ENCODE measurements at regions not wholly inside any gene's neighbourhood (a gene's known extent, or its start where the extent isn't known, plus 50 kb on each side); places are given as distances from the start of the nearest gene placed in this dataset.
A peak's percentile ranks its signal among the peaks of the same experiment; 100 is the strongest.

DNA sequence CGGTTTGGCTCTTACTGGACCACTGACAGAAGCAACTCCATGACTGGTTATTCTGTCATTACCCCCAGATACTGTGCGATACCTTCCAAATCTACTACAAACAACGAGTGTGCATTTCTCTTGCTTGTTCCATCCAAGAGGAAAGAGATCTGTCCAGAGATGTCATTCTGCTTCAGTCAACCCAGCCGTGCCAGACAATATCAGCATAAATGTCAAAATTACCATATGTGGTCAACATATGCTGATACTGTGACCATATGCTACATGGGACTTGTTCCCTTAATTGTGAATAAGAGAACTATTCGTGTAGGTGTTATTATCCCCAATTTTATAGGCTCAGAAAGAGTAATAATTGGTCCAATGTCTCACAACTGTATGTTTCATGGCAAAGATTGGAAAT is 143.2 kb upstream of the PRSS1 start:
- no peaks in the 10 kb centered on the region for H3K27me3 ChIP-seq (ENCODE audit: control insufficient read depth in 1 of 2, insufficient read depth in 2 of 2, low read length in 2 of 2)
- Mint-ChIP-seq H3K4me3 (no peak overlapping the region), H3K27me3 (no peaks in the 10 kb centered on the region), H3K4me1 (ENCODE audit: low read depth) (peaks cover 11% of the 10 kb centered on the region), H3K27ac (peak overlapping the region; percentile 44), H3K9me3 (no peaks in the 10 kb centered on the region), H3K36me3 (ENCODE audit: low read depth) (no peaks in the 10 kb centered on the region)
- no peak overlapping the region for H3K27ac ChIP-seq (ENCODE audit: low read depth in 1 of 2, low read length in 2 of 2)
- intact Hi-C loops (cut with DNase I, micrococcal nuclease), result no loop called here
- no peak for ATAC-seq (ENCODE audit: poor library complexity)
- TF ChIP-seq, protein P1, sequence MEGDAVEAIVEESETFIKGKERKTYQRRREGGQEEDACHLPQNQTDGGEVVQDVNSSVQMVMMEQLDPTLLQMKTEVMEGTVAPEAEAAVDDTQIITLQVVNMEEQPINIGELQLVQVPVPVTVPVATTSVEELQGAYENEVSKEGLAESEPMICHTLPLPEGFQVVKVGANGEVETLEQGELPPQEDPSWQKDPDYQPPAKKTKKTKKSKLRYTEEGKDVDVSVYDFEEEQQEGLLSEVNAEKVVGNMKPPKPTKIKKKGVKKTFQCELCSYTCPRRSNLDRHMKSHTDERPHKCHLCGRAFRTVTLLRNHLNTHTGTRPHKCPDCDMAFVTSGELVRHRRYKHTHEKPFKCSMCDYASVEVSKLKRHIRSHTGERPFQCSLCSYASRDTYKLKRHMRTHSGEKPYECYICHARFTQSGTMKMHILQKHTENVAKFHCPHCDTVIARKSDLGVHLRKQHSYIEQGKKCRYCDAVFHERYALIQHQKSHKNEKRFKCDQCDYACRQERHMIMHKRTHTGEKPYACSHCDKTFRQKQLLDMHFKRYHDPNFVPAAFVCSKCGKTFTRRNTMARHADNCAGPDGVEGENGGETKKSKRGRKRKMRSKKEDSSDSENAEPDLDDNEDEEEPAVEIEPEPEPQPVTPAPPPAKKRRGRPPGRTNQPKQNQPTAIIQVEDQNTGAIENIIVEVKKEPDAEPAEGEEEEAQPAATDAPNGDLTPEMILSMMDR (IDR thresholded peaks at IDR 0.05), result no peak
- no peaks in the 10 kb centered on the region for H3K4me1 ChIP-seq (ENCODE audit: insufficient read depth, low read length)
- no peak for DNase-seq
- no peaks in the 10 kb centered on the region for H3K36me3 ChIP-seq (ENCODE audit: insufficient read depth, low read length)
- ChIA-PET CTCF (no interaction called here), POLR2A (interaction anchor here (6.6 kb wide), 1 partner anchor 203 kb away, joined by 60 read pairs; no protein-coding TSS in a partner anchor)
- no peaks in the 10 kb centered on the region for H3K9me3 ChIP-seq (ENCODE audit: control insufficient read depth in 1 of 2, insufficient read depth in 1 of 2, low read length in 2 of 2)
- no peak overlapping the region for H3K4me3 ChIP-seq (ENCODE audit: low read length)

DNA sequence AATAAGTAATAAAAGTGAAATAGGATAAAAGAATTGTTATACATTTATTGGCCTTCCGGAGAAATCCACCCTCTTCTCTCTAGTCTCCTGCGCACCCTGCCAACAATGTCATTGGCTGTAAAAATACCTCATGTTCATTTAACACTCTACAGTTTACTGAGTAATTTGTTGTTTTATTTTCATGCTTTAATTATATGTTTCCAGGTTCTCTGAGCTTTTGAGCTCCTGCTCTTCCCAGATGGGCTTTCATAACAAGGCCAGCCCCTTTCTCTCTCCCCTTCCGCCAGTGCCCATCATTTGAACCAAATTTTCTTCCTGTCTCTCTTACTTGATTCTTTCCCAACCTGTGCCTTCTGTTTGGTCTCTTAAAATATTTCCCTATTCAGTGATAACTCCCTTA is 144.6 kb upstream of the PRSS1 start:
- Histone ChIP-seq H3K27ac (ENCODE audit: low read depth in 1 of 2, low read length in 2 of 2) (no peak overlapping the region), H3K27me3 (ENCODE audit: control insufficient read depth in 1 of 2, insufficient read depth in 2 of 2, low read length in 2 of 2) (no peaks in the 10 kb centered on the region), H3K36me3 (ENCODE audit: insufficient read depth, low read length) (no peaks in the 10 kb centered on the region), H3K4me1 (ENCODE audit: insufficient read depth, low read length) (no peaks in the 10 kb centered on the region), H3K9me3 (ENCODE audit: control insufficient read depth in 1 of 2, insufficient read depth in 1 of 2, low read length in 2 of 2) (no peaks in the 10 kb centered on the region), H3K4me3 (ENCODE audit: low read length) (no peak overlapping the region)
- TF ChIP-seq, protein P1 (IDR thresholded peaks at IDR 0.05), result no peak
- ATAC-seq (ENCODE audit: poor library complexity) (no peak), DNase-seq (no peak)
- CTCF ChIA-PET, result interaction anchor here (0.5 to 2.3 kb wide), 8 partner anchors 10 to 1595 kb away, joined by 3 to 13 read pairs (median 5); no protein-coding TSS in a partner anchor
- POLR2A ChIA-PET, result interaction anchor here (1.4 to 1.9 kb wide), 4 partner anchors 11 to 206 kb away, joined by 3 to 20 read pairs (median 12); no protein-coding TSS in a partner anchor
- peak overlapping the region; percentile 83 for H3K27ac Mint-ChIP-seq
- peak overlapping the region; percentile 31 for H3K4me3 Mint-ChIP-seq
- no peaks in the 10 kb centered on the region for H3K9me3 Mint-ChIP-seq
- intact Hi-C loops (cut with DNase I, micrococcal nuclease), result loop anchor here (1.0 to 2.0 kb wide), 3 partner anchors 207 to 610 kb away; no protein-coding TSS in a partner anchor
- no peaks in the 10 kb centered on the region for H3K36me3 Mint-ChIP-seq (ENCODE audit: low read depth)
- H3K4me1 Mint-ChIP-seq (ENCODE audit: low read depth), result peaks cover 8% of the 10 kb centered on the region
- H3K27me3 Mint-ChIP-seq, result no peaks in the 10 kb centered on the region

DNA sequence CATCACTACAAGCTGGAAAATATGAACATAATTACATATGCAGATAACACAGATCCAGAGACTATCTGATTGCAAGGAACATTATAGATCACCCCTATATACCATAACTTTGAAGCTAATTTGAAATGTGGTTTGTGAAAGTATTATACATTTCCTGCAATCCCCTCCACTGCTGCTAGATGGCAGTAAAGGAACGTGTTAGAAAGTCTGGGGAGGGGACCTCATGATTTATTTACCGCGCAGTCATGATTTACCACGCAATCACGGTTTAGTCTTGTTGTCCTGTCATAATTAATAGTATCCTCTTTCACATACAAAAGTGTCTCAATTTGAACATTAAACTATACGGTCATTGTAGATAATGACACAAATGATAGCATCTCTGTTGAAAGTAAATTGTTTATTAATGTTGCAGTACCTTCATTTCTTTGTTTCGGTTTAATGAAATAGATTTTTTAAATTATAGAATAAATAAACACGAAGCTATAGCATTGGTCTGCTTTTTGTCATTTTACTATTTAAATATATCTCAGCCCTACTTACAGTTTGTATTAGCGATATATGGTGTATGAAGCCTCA is 145.3 kb upstream of the PRSS1 start:
- POLR2A ChIA-PET, result interaction anchor here (0.5 to 1.9 kb wide), 8 partner anchors 11 to 611 kb away, joined by 3 to 20 read pairs (median 4); no protein-coding TSS in a partner anchor
- Mint-ChIP-seq H3K9me3 (no peaks in the 10 kb centered on the region), H3K4me3 (peak overlapping the region; percentile 58), H3K27me3 (no peaks in the 10 kb centered on the region), H3K4me1 (ENCODE audit: low read depth) (peaks cover 7% of the 10 kb centered on the region), H3K36me3 (ENCODE audit: low read depth) (no peaks in the 10 kb centered on the region), H3K27ac (peak overlapping the region; percentile 83)
- no peak overlapping the region for H3K4me3 ChIP-seq (ENCODE audit: low read length)
- TF ChIP-seq, protein P1 (IDR thresholded peaks at IDR 0.05), result peak; percentile 76
- no peaks in the 10 kb centered on the region for H3K4me1 ChIP-seq (ENCODE audit: insufficient read depth, low read length)
- no peaks in the 10 kb centered on the region for H3K36me3 ChIP-seq (ENCODE audit: insufficient read depth, low read length)
- H3K27me3 ChIP-seq (ENCODE audit: control insufficient read depth in 1 of 2, insufficient read depth in 2 of 2, low read length in 2 of 2), result no peaks in the 10 kb centered on the region
- intact Hi-C loops (cut with DNase I, micrococcal nuclease), result loop anchor here (1.0 to 2.0 kb wide), 4 partner anchors 207 to 611 kb away; no protein-coding TSS in a partner anchor
- DNase-seq (peak in 12 of 14 experiments; percentile 24 to 78 (median 42)), ATAC-seq (ENCODE audit: poor library complexity) (peak; percentile 71)
- no peak overlapping the region for H3K27ac ChIP-seq (ENCODE audit: low read depth in 1 of 2, low read length in 2 of 2)
- CTCF ChIA-PET, result interaction anchor here (0.5 to 2.3 kb wide), 17 partner anchors 9 to 1595 kb away, joined by 3 to 13 read pairs (median 4); no protein-coding TSS in a partner anchor
- no peaks in the 10 kb centered on the region for H3K9me3 ChIP-seq (ENCODE audit: control insufficient read depth in 1 of 2, insufficient read depth in 1 of 2, low read length in 2 of 2)
